ENCODE measurements at regions not wholly inside any gene's neighbourhood (a gene's known extent, or its start where the extent isn't known, plus 50 kb on each side); places are given as distances from the start of the nearest gene placed in this dataset.

DNA sequence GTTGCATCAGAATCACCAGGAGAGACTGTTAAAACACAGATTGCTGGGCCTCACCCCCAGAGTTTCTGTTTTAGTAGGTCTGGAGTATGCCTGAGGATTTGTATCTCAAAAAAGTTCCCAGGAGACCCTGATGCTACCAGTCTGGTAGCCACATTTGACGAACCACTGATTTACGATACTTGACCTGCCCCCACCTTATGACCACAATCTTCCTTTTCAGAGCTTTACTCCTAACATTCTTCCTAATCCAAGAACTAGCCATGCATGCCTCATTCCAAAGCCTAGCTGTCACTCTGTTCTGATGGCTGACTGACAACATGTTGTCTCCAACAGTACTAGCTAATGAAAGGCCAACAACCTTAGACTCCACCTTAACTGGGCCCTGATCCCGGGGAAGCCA is 191.4 kb downstream of the MBD2 start:
- Histone ChIP-seq H4K8ac (replicated peaks; ENCODE audit: insufficient read length, low read depth, low read length) (no peak overlapping the region), H3K79me2 (ENCODE audit: insufficient read depth, low read length) (no peaks in the 10 kb centered on the region), H3K4ac (ENCODE audit: low read depth, low read length) (no peak overlapping the region), H3K9me3 (ENCODE audit: control insufficient read depth, low read depth, low read length) (no peaks in the 10 kb centered on the region), H4K20me1 (ENCODE audit: control insufficient read depth, insufficient read depth, insufficient read length) (no peaks in the 10 kb centered on the region), H3K18ac (ENCODE audit: insufficient read length, low read depth, low read length) (no peak overlapping the region), H3K4me1 (ENCODE audit: insufficient read depth, low read length) (no peaks in the 10 kb centered on the region), H2BK20ac (ENCODE audit: low read depth, low read length, poor library complexity, severe bottlenecking) (no peak overlapping the region), H3T11ph (ENCODE audit: low read length) (no peak overlapping the region), H3K23ac (ENCODE audit: insufficient read length, low read depth, low read length) (no peak overlapping the region), H3K9ac (ENCODE audit: extremely low read depth, insufficient read length, low read length) (no peak overlapping the region), H4K91ac (ENCODE audit: insufficient read length, low read depth, low read length) (no peak overlapping the region), H2BK12ac (ENCODE audit: insufficient read length, low read depth, low read length) (no peak overlapping the region), H2BK5ac (ENCODE audit: insufficient read length, low read length) (no peak overlapping the region), H3K56ac (ENCODE audit: insufficient read length, low read depth, low read length) (no peak overlapping the region), H3K4me2 (ENCODE audit: insufficient read depth, insufficient read length, low read length) (no peak overlapping the region), H2AK5ac (ENCODE audit: insufficient read length, low read length) (no peak overlapping the region), H3K27ac (ENCODE audit: insufficient read length, low read depth, low read length) (no peak overlapping the region), H2AFZ (ENCODE audit: low read length) (no peak overlapping the region), H3K27me3 (ENCODE audit: insufficient read depth, low read length) (no peaks in the 10 kb centered on the region), H4K5ac (ENCODE audit: insufficient read length, low read depth, low read length) (no peak overlapping the region), H3K23me2 (ENCODE audit: insufficient read length, low read depth, low read length, poor library complexity, severe bottlenecking) (no peaks in the 10 kb centered on the region), H3K79me1 (ENCODE audit: insufficient read depth, low read depth, low read length, poor library complexity, severe bottlenecking) (no peaks in the 10 kb centered on the region), H2BK120ac (ENCODE audit: low read depth, low read length, poor library complexity, severe bottlenecking) (no peak overlapping the region), H2BK15ac (ENCODE audit: low read depth, low read length) (no peak overlapping the region), H3K14ac (ENCODE audit: insufficient read depth, low read length) (no peak overlapping the region)
- Mint-ChIP-seq H3K9me3 (no peaks in the 10 kb centered on the region), H3K4me3 (no peak overlapping the region), H3K27ac (no peak overlapping the region), H3K4me1 (peaks cover 4% of the 10 kb centered on the region in 2 experiments), H3K36me3 (ENCODE audit: insufficient read depth in 1 of 3, low read depth in 3 of 3) (no peaks in the 10 kb centered on the region), H3K27me3 (ENCODE audit: low read depth) (no peaks in the 10 kb centered on the region)
- no CpG with 5 or more reads among the region's 3 CpGs for WGBS (ENCODE audit: extremely low coverage, insufficient read length, low lambda C conversion rate)
- TF ChIP-seq, protein P1, sequence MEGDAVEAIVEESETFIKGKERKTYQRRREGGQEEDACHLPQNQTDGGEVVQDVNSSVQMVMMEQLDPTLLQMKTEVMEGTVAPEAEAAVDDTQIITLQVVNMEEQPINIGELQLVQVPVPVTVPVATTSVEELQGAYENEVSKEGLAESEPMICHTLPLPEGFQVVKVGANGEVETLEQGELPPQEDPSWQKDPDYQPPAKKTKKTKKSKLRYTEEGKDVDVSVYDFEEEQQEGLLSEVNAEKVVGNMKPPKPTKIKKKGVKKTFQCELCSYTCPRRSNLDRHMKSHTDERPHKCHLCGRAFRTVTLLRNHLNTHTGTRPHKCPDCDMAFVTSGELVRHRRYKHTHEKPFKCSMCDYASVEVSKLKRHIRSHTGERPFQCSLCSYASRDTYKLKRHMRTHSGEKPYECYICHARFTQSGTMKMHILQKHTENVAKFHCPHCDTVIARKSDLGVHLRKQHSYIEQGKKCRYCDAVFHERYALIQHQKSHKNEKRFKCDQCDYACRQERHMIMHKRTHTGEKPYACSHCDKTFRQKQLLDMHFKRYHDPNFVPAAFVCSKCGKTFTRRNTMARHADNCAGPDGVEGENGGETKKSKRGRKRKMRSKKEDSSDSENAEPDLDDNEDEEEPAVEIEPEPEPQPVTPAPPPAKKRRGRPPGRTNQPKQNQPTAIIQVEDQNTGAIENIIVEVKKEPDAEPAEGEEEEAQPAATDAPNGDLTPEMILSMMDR (conservative IDR thresholded peaks at IDR 0.05) = no peak
- DNase-seq = no peak

All from H9 (cell line).